H9 (cell line): ENCODE measurements at regions not wholly inside any gene's neighbourhood (a gene's known extent, or its start where the extent isn't known, plus 50 kb on each side); places are given as distances from the start of the nearest gene placed in this dataset.

ENCODE experiments used
- DNase-seq: peaks from one replicate; pipeline ENCODE4 v3.0.0-alpha.2; 2017
- H2AFZ ChIP-seq: one replicate; pipeline ENCODE4 v1.6.1; 2013; ENCODE audit warnings: mild to moderate bottlenecking, low read length, control low read depth, moderate library complexity
- H2AK5ac ChIP-seq: 2 replicates; pipeline ENCODE4 v1.6.1; 2013; ENCODE audit warnings: low read length, control low read depth, mixed read lengths; ENCODE audit not compliant: insufficient read length
- H2BK120ac ChIP-seq: one replicate; pipeline ENCODE4 v1.6.1; 2013; ENCODE audit warnings: low read depth, mild to moderate bottlenecking, low read length, control low read depth, inconsistent platforms; ENCODE audit not compliant: poor library complexity, severe bottlenecking
- H2BK12ac ChIP-seq: 2 replicates; pipeline ENCODE4 v1.6.1; 2013; ENCODE audit warnings: low read length, control low read depth, mixed read lengths, low read depth; ENCODE audit not compliant: insufficient read length
- H2BK15ac ChIP-seq: 2 replicates; pipeline ENCODE4 v1.6.1; 2013; ENCODE audit warnings: low read depth, low read length, control low read depth
- H2BK20ac ChIP-seq: one replicate; pipeline ENCODE4 v1.6.1; 2013; ENCODE audit warnings: low read depth, mild to moderate bottlenecking, low read length, control low read depth, inconsistent platforms; ENCODE audit not compliant: poor library complexity, severe bottlenecking
- H2BK5ac ChIP-seq: 2 replicates; pipeline ENCODE4 v1.6.1; 2013; ENCODE audit warnings: low read length, control low read depth, mixed read lengths; ENCODE audit not compliant: insufficient read length
- H3K14ac ChIP-seq: 2 replicates; pipeline ENCODE4 v1.6.1; 2013; ENCODE audit warnings: low read length, control low read depth; ENCODE audit not compliant: insufficient read depth
- H3K18ac ChIP-seq: 2 replicates; pipeline ENCODE4 v1.6.1; 2013; ENCODE audit warnings: low read depth, mild to moderate bottlenecking, mixed read lengths, low read length, control low read depth; ENCODE audit not compliant: insufficient read length
- H3K23ac ChIP-seq: 2 replicates; pipeline ENCODE4 v1.6.1; 2013; ENCODE audit warnings: low read length, control low read depth, mixed read lengths, low read depth; ENCODE audit not compliant: insufficient read length
- H3K23me2 ChIP-seq: 2 replicates; pipeline ENCODE4 v1.6.1; 2013; ENCODE audit warnings: low read depth, mild to moderate bottlenecking, mixed read lengths, low read length, control low read depth; ENCODE audit not compliant: insufficient read length, poor library complexity, severe bottlenecking
- H3K27ac ChIP-seq: 2 replicates; pipeline ENCODE4 v1.5.1; 2013; ENCODE audit warnings: low read length, control low read depth, mixed read lengths, low read depth; ENCODE audit not compliant: insufficient read length
- H3K27me3 ChIP-seq: 2 replicates; pipeline ENCODE4 v1.6.1; 2013; ENCODE audit warnings: low read length, control low read depth, inconsistent platforms; ENCODE audit not compliant: insufficient read depth
- H3K4ac ChIP-seq: 2 replicates; pipeline ENCODE4 v1.6.1; 2013; ENCODE audit warnings: low read depth, mild to moderate bottlenecking, control low read depth, inconsistent platforms, low read length, moderate library complexity
- H3K4me1 ChIP-seq: 2 replicates; pipeline ENCODE4 v1.6.1; 2013; ENCODE audit warnings: low read length, control low read depth, inconsistent platforms; ENCODE audit not compliant: insufficient read depth
- H3K4me2 ChIP-seq: 2 replicates; pipeline ENCODE4 v1.6.1; 2013; ENCODE audit warnings: low read length, control low read depth, mixed read lengths; ENCODE audit not compliant: insufficient read length, insufficient read depth
- H3K56ac ChIP-seq: 2 replicates; pipeline ENCODE4 v1.6.1; 2013; ENCODE audit warnings: low read depth, mild to moderate bottlenecking, mixed read lengths, low read length, control low read depth; ENCODE audit not compliant: insufficient read length
- H3K79me1 ChIP-seq: 2 replicates; pipeline ENCODE4 v1.6.1; 2013; ENCODE audit warnings: low read depth, mild to moderate bottlenecking, moderate library complexity, low read length, control low read depth, inconsistent platforms; ENCODE audit not compliant: insufficient read depth, poor library complexity, severe bottlenecking
- H3K79me2 ChIP-seq: 2 replicates; pipeline ENCODE4 v1.6.1; 2013; ENCODE audit warnings: low read length, control low read depth, inconsistent platforms; ENCODE audit not compliant: insufficient read depth
- H3K9ac ChIP-seq: 2 replicates; pipeline ENCODE4 v1.6.1; 2013; ENCODE audit warnings: low read length, control low read depth, mixed read lengths; ENCODE audit not compliant: insufficient read length; ENCODE audit errors: extremely low read depth
- H3K9me3 ChIP-seq: one replicate; pipeline ENCODE4 v1.6.1; 2013; ENCODE audit warnings: low read depth, low read length, inconsistent platforms; ENCODE audit not compliant: control insufficient read depth
- H3T11ph ChIP-seq: one replicate; pipeline ENCODE4 v1.6.1; 2013; ENCODE audit warnings: mild to moderate bottlenecking, low read length, control low read depth, inconsistent platforms
- H4K20me1 ChIP-seq: one replicate; pipeline ENCODE4 v1.6.1; 2013; ENCODE audit not compliant: control insufficient read depth, insufficient read length, insufficient read depth
- H4K5ac ChIP-seq: 2 replicates; pipeline ENCODE4 v1.6.1; 2013; ENCODE audit warnings: low read depth, mild to moderate bottlenecking, mixed read lengths, low read length, control low read depth; ENCODE audit not compliant: insufficient read length
- H4K8ac ChIP-seq: replicated peaks from 2 replicates; pipeline ENCODE4 v1.6.1; 2013; ENCODE audit warnings: low read length, control low read depth, mixed read lengths, low read depth; ENCODE audit not compliant: insufficient read length
- H4K91ac ChIP-seq: 2 replicates; pipeline ENCODE4 v1.6.1; 2013; ENCODE audit warnings: low read depth, mild to moderate bottlenecking, moderate library complexity, mixed read lengths, low read length, control low read depth; ENCODE audit not compliant: insufficient read length
- H3K27ac Mint-ChIP-seq, 3 experiments: 2 replicates in 2 of 3; 3 replicates in 1 of 3; pipeline ENCODE4 v1.8.0; 2020 to 2021; ENCODE audit warnings: mixed read lengths in 3 of 3, mild to moderate bottlenecking in 1 of 3, moderate library complexity in 1 of 3
- H3K27me3 Mint-ChIP-seq: 2 replicates; pipeline ENCODE4 v1.8.0; 2021; ENCODE audit warnings: low read depth, mild to moderate bottlenecking, moderate library complexity, mixed read lengths
- H3K36me3 Mint-ChIP-seq, 3 experiments: 2 replicates in 2 of 3; 3 replicates in 1 of 3; pipeline ENCODE4 v1.8.0; 2020 to 2021; ENCODE audit warnings: low read depth in 3 of 3, mixed read lengths in 3 of 3; ENCODE audit not compliant: insufficient read depth in 1 of 3
- H3K4me1 Mint-ChIP-seq, 2 experiments: 2 replicates each; pipeline ENCODE4 v1.8.0; 2020; ENCODE audit warnings: mixed read lengths in 2 of 2
- H3K4me3 Mint-ChIP-seq, 2 experiments: 2 replicates in 1 of 2; 3 replicates in 1 of 2; pipeline ENCODE4 v1.8.0; 2020 to 2021; ENCODE audit warnings: mild to moderate bottlenecking in 2 of 2, mixed read lengths in 2 of 2, moderate library complexity in 1 of 2
- H3K9me3 Mint-ChIP-seq, 2 experiments: 2 replicates in 1 of 2; 3 replicates in 1 of 2; pipeline ENCODE4 v1.8.0; 2020; ENCODE audit warnings: mild to moderate bottlenecking in 2 of 2, mixed read lengths in 2 of 2, moderate library complexity in 1 of 2
- WGBS: extraction: QIAGEN DNeasy Blood & Tissue Kit; methylation state at CpG from one replicate; pipeline ENCODE4 v1.1.7; 2013; ENCODE audit warnings: missing lambda C conversion rate, low lambda C conversion rate, mixed read lengths; ENCODE audit not compliant: insufficient read length; ENCODE audit errors: extremely low coverage; 5-methylcytosine and 5-hydroxymethylcytosine counted together
- TF ChIP-seq, protein P1 (sequence below): fragments of 200-600 bp; sonication (generic); conservative IDR thresholded peaks from 3 replicates; pipeline ENCODE4 v1.8.0; 2021; ENCODE audit warnings: antibody characterized with exemption, mild to moderate bottlenecking

DNA sequence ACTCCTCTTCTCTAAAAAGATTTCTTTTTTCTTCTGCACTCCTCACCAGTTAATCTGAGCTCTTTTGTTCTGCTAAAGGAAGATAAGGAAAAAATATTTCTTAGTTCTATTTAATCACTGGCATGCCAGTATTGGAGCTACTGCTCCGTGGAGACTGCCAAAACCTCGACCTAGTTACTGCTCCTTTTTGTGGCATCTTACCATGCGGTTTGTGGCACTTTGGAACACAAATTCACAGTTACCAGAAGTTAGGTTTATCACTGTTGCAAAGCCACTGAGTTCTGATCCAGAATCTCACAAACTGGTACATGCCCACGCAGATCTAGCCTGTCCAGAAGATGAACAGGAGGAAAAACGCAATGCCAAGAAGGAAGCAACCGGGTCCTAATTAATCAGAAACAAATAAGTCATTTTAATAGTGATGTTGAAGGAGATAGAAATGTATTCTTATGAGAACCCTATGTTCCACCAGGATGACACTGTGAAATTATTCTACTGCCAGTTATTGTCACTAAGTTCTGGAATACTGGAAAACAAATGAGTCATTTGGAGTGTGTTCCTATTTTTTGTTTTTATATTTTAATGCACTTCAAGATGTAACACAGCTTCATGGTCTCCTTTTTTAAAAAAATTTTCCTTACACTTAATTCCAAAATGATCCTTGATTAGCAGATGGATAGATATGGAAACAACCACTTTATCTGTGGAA lies 106.7 kb upstream of the GK2 start:
- Histone ChIP-seq H4K91ac (no peak overlapping the region), H3K56ac (no peak overlapping the region), H3K27ac (no peak overlapping the region), H3K4ac (no peak overlapping the region), H3K18ac (no peak overlapping the region), H3K9me3 (no peaks in the 10 kb centered on the region), H4K5ac (no peak overlapping the region), H3K27me3 (no peaks in the 10 kb centered on the region), H2BK15ac (no peak overlapping the region), H2BK20ac (no peak overlapping the region), H3K79me2 (no peaks in the 10 kb centered on the region), H2AK5ac (no peak overlapping the region), H3K4me2 (no peak overlapping the region), H3K23me2 (no peaks in the 10 kb centered on the region), H2BK120ac (no peak overlapping the region), H3K79me1 (no peaks in the 10 kb centered on the region), H2AFZ (no peak overlapping the region), H3T11ph (no peak overlapping the region), H3K4me1 (no peaks in the 10 kb centered on the region), H3K14ac (no peak overlapping the region), H2BK5ac (no peak overlapping the region), H4K8ac (no peak overlapping the region), H4K20me1 (no peaks in the 10 kb centered on the region), H3K23ac (no peak overlapping the region), H3K9ac (no peak overlapping the region), H2BK12ac (no peak overlapping the region)
- TF ChIP-seq, protein P1, sequence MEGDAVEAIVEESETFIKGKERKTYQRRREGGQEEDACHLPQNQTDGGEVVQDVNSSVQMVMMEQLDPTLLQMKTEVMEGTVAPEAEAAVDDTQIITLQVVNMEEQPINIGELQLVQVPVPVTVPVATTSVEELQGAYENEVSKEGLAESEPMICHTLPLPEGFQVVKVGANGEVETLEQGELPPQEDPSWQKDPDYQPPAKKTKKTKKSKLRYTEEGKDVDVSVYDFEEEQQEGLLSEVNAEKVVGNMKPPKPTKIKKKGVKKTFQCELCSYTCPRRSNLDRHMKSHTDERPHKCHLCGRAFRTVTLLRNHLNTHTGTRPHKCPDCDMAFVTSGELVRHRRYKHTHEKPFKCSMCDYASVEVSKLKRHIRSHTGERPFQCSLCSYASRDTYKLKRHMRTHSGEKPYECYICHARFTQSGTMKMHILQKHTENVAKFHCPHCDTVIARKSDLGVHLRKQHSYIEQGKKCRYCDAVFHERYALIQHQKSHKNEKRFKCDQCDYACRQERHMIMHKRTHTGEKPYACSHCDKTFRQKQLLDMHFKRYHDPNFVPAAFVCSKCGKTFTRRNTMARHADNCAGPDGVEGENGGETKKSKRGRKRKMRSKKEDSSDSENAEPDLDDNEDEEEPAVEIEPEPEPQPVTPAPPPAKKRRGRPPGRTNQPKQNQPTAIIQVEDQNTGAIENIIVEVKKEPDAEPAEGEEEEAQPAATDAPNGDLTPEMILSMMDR, result no peak
- H3K36me3 Mint-ChIP-seq, result no peaks in the 10 kb centered on the region
- no peaks in the 10 kb centered on the region for H3K27me3 Mint-ChIP-seq
- H3K4me1 Mint-ChIP-seq, result no peaks in the 10 kb centered on the region
- DNase-seq, result no peak
- no CpG with 5 or more reads among the region's 6 CpGs for WGBS
- H3K9me3 Mint-ChIP-seq, result peaks cover 0 to 3% of the 10 kb centered on the region in 2 experiments; a peak in 1 of 5 replicates
- H3K27ac Mint-ChIP-seq, result no peak overlapping the region
- H3K4me3 Mint-ChIP-seq, result no peak overlapping the region
